Karpas-422 (cell line): ENCODE measurements at regions not wholly inside any gene's neighbourhood (a gene's known extent, or its start where the extent isn't known, plus 50 kb on each side); places are given as distances from the start of the nearest gene placed in this dataset.
"Not testable (repeated sequence)": the region's sequence is repeated elsewhere in the genome, so short reads cannot be mapped to it uniquely, and the experiment has no call there.

Experiments used
- DNase-seq: peaks from one replicate; pipeline ENCODE4 v3.0.0-alpha.2; 2015
- H2AFZ ChIP-seq: fragments of 200-600 bp; sonication (generic); 2 replicates; pipeline ENCODE4 v1.6.1; 2014; ENCODE audit warnings: antibody characterized with exemption, low read length, mixed read lengths
- H3K27ac ChIP-seq: fragments of 200-600 bp; sonication (generic); 2 replicates; pipeline ENCODE4 v1.5.1; 2014; ENCODE audit warnings: mild to moderate bottlenecking, low read length, moderate library complexity
- H3K27me3 ChIP-seq: fragments of 200-600 bp; sonication (generic); 2 replicates; pipeline ENCODE4 v1.6.1; 2014; ENCODE audit warnings: low read length, mixed read lengths
- H3K36me3 ChIP-seq: fragments of 200-600 bp; sonication (generic); 2 replicates; pipeline ENCODE4 v1.6.1; 2014; ENCODE audit warnings: low read length, mixed read lengths; ENCODE audit not compliant: insufficient read depth
- H3K4me1 ChIP-seq: fragments of 200-600 bp; sonication (generic); 2 replicates; pipeline ENCODE4 v1.6.1; 2014; ENCODE audit warnings: mild to moderate bottlenecking, low read length, mixed read lengths
- H3K4me2 ChIP-seq: fragments of 200-600 bp; sonication (generic); 2 replicates; pipeline ENCODE4 v1.6.1; 2014; ENCODE audit warnings: low read length, low read depth, mild to moderate bottlenecking; ENCODE audit not compliant: poor library complexity, severe bottlenecking
- H3K4me3 ChIP-seq: fragments of 200-600 bp; sonication (generic); 2 replicates; pipeline ENCODE4 v1.5.1; 2014; ENCODE audit warnings: mild to moderate bottlenecking, antibody characterized with exemption, low read length, mixed read lengths
- H3K79me2 ChIP-seq: fragments of 200-600 bp; sonication (generic); 2 replicates; pipeline ENCODE4 v1.6.1; 2014; ENCODE audit warnings: mild to moderate bottlenecking, low read length, mixed read lengths
- H3K9ac ChIP-seq: fragments of 200-600 bp; sonication (generic); 2 replicates; pipeline ENCODE4 v1.6.0; 2014; ENCODE audit warnings: low read length
- H3K9me2 ChIP-seq: fragments of 200-600 bp; sonication (generic), shearing (Covaris generic); replicated peaks from 2 replicates; pipeline ENCODE4 v1.6.0; 2014; ENCODE audit warnings: mild to moderate bottlenecking, low read length, moderate library complexity; ENCODE audit not compliant: insufficient read depth
- H3K9me3 ChIP-seq: fragments of 300-700, 200-600 bp; sonication (generic); 2 replicates; pipeline ENCODE4 v1.6.1; 2014; ENCODE audit warnings: low read length, mixed read lengths
- H4K20me1 ChIP-seq: fragments of 200-600 bp; sonication (generic); 2 replicates; pipeline ENCODE4 v1.6.1; 2014; ENCODE audit warnings: mild to moderate bottlenecking, antibody characterized with exemption, low read length, low read depth; ENCODE audit not compliant: insufficient read depth

DNA sequence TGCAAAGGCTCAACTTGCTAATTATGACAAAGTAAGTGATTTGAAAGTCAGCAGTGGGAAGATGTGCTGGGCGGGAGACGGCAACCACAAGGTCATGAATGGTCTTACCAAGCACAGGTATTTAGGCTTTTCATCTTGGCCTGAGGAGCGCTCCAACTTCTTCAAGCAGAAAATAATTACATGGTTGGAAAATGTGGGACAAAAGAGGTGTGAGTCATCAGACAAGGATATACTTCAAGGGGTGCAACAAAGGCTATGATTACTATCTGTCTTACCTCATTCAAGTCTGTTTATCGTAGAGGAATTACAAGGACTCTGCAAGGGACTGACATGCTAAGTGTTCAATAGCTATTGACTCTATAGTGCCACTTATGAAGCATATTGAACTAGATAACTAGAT lies 2005.7 kb downstream of the MRPL39 start:
- no peak overlapping the region for H3K4me2 ChIP-seq
- H2AFZ ChIP-seq = no peak overlapping the region
- no peak overlapping the region for H3K27ac ChIP-seq
- no peak overlapping the region for H3K9ac ChIP-seq
- H3K27me3 ChIP-seq = no peaks in the 10 kb centered on the region
- DNase-seq = no peak
- H3K9me2 ChIP-seq = no peaks in the 10 kb centered on the region
- peaks cover 53% of the 10 kb centered on the region for H3K9me3 ChIP-seq
- no peaks in the 10 kb centered on the region for H4K20me1 ChIP-seq
- H3K79me2 ChIP-seq = no peaks in the 10 kb centered on the region
- no peaks in the 10 kb centered on the region for H3K4me1 ChIP-seq
- H3K4me3 ChIP-seq = no peak overlapping the region
- no peaks in the 10 kb centered on the region for H3K36me3 ChIP-seq

DNA sequence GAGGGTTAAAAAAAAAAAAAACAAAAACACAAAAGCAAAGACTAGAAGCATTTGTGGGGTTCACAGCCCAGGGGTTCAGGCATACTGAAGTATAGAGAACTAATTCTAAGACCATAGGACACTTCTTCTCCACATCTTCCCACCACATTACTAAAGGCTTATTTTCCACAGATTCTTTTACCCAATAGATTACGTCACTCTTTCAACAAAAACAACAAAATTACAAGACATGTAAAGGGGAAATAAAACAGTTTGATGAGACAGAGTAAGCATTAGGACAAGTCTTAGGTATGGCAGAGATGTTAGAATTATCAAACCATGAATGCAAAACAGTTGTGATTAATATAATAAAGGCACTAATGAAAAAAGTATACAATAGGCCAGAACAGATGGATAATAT lies 2013.7 kb downstream of the MRPL39 start:
- Histone ChIP-seq H3K9me3 (peaks cover 45% of the 10 kb centered on the region), H3K9me2 (no peaks in the 10 kb centered on the region), H3K27ac (no peak overlapping the region), H3K9ac (no peak overlapping the region), H4K20me1 (no peaks in the 10 kb centered on the region), H3K79me2 (no peaks in the 10 kb centered on the region), H3K4me1 (no peaks in the 10 kb centered on the region), H3K4me3 (no peak overlapping the region), H3K36me3 (no peaks in the 10 kb centered on the region), H3K4me2 (no peak overlapping the region), H3K27me3 (no peaks in the 10 kb centered on the region), H2AFZ (no peak overlapping the region)
- no peak for DNase-seq

DNA sequence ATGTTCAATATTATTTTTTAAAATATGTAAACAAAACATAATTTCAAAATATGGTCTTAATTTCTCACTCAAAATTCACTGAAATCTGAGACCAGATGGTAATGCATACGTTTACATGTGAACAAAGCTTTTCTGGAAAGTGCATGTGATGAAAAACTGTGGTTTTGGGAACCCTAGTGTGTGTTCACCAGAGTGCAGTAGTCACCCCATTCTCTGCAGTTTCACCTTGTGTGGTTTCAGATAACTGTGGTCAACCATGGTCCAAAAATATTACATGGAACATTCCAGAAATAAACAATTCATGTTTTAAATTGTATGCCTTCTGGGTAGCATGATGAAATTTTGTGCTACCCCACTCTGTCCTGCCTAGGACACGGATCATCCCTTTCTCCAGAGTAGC lies 2021.9 kb downstream of the MRPL39 start:
- H3K27ac ChIP-seq = no peak overlapping the region
- no peaks in the 10 kb centered on the region for H3K4me1 ChIP-seq
- H3K9me3 ChIP-seq = peaks cover 28% of the 10 kb centered on the region
- DNase-seq = no peak
- H3K79me2 ChIP-seq = no peaks in the 10 kb centered on the region
- H4K20me1 ChIP-seq = no peaks in the 10 kb centered on the region
- H3K27me3 ChIP-seq = no peaks in the 10 kb centered on the region
- H2AFZ ChIP-seq = no peak overlapping the region
- H3K9me2 ChIP-seq = no peaks in the 10 kb centered on the region
- no peak overlapping the region for H3K4me3 ChIP-seq
- H3K36me3 ChIP-seq = no peaks in the 10 kb centered on the region; the same call in 1 of the 2 replicates
- no peak overlapping the region for H3K4me2 ChIP-seq
- no peak overlapping the region for H3K9ac ChIP-seq

DNA sequence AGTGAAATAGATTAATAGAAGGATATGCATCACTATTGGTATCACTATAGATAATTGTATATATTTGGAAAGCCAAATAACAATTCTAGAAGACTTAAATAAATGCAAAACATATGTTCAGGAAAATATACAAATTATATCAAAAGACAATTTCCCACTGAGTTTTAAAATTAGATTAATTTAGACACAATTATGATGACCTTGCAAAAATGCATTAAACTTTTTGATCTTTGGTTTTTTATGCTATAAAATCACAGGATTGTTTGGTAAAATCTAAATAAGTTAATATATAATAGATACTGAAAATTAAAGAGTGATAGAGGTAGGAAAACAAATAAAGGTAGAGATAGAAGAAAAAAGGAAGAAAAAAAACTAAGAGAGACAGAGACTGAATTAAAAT lies 2027.7 kb downstream of the MRPL39 start:
- Histone ChIP-seq H2AFZ (no peak overlapping the region), H3K9ac (no peak overlapping the region), H3K4me1 (no peaks in the 10 kb centered on the region), H3K36me3 (no peaks in the 10 kb centered on the region), H3K27me3 (no peaks in the 10 kb centered on the region), H3K27ac (no peak overlapping the region), H3K9me3 (peaks cover 18% of the 10 kb centered on the region), H3K4me3 (no peak overlapping the region), H3K4me2 (no peak overlapping the region), H3K9me2 (no peaks in the 10 kb centered on the region), H3K79me2 (no peaks in the 10 kb centered on the region), H4K20me1 (no peaks in the 10 kb centered on the region)
- DNase-seq = no peak

DNA sequence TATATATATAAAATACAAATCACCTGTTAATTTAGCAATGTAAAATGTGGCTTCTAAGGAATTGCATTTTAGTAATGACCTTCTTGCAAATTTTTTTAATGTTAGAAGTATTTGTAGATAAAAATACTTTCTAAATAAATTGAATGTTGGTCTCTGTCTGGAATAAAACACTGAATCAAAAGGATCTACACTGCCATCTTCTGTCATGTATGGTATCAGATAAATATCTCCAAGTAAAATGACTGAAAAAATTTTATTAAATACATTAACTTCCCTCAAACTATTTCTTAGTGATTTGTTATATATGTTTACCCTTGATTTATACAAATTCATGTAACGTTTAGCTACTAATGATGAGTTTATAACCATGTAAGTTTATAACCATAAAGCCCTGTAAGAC lies 2029.3 kb downstream of the MRPL39 start:
- no peak overlapping the region for H3K27ac ChIP-seq
- H3K27me3 ChIP-seq = no peaks in the 10 kb centered on the region
- no peaks in the 10 kb centered on the region for H3K36me3 ChIP-seq
- no peak overlapping the region for H3K4me3 ChIP-seq
- no peaks in the 10 kb centered on the region for H3K79me2 ChIP-seq
- no peaks in the 10 kb centered on the region for H3K9me2 ChIP-seq
- H3K9ac ChIP-seq = no peak overlapping the region
- no peak overlapping the region for H2AFZ ChIP-seq
- no peak overlapping the region for H3K4me2 ChIP-seq
- H3K9me3 ChIP-seq = peaks cover 23% of the 10 kb centered on the region
- no peak for DNase-seq
- H3K4me1 ChIP-seq = no peaks in the 10 kb centered on the region
- no peaks in the 10 kb centered on the region for H4K20me1 ChIP-seq

DNA sequence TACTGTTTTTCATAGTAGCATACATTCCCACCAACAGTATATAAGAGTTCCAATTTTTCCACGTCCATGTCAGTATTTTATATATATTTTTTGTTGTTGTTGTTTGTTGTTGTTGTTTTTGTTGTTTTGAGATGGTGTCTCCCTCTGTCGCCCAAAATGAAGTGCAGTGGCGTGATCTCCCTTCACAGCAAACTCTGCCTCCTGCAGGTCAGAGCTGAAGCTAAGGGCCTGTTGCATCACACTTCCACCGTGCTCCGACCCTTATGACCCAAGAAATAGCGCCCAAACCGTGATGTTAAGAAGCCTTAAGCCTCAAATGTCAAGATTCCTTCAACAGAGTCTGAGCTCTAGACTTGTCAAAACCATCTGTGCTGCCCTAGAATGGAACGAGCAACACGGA lies 2032.3 kb downstream of the MRPL39 start:
- Histone ChIP-seq H3K9me2 (no peaks in the 10 kb centered on the region), H3K4me1 (no peaks in the 10 kb centered on the region), H3K27ac (no peak overlapping the region), H3K9ac (no peak overlapping the region), H3K4me3 (no peak overlapping the region), H3K9me3 (peaks cover 38% of the 10 kb centered on the region), H4K20me1 (no peaks in the 10 kb centered on the region), H3K4me2 (no peak overlapping the region), H3K36me3 (no peaks in the 10 kb centered on the region), H2AFZ (no peak overlapping the region), H3K79me2 (no peaks in the 10 kb centered on the region), H3K27me3 (no peaks in the 10 kb centered on the region)
- DNase-seq = no peak

DNA sequence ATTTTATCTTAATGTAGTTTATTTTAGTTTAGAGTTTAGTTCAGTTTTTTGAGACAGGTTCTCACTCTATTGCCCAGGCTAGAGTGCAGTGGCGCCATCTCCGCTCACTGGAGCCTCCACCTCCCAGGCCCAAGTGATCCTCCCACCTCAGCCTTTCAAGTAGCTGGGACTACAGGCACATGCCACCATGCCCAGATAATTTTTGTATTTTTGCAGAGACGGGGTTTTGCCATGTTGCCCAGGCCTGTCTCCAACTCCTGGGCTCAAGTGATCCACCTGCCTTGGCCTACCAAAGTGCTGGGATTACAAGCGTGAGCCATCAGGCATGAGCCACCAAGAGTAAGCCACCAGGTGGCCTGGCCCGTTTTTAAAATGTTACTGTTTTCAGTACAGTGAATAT lies 2058.4 kb downstream of the MRPL39 start:
- H4K20me1 ChIP-seq, H3K9ac ChIP-seq, H3K79me2 ChIP-seq, DNase-seq, H3K4me3 ChIP-seq, H3K4me2 ChIP-seq, H3K36me3 ChIP-seq, H3K27ac ChIP-seq, H3K4me1 ChIP-seq, H2AFZ ChIP-seq, H3K27me3 ChIP-seq, H3K9me2 ChIP-seq: not testable (repeated sequence)
- peaks cover 24% of the 10 kb centered on the region for H3K9me3 ChIP-seq

DNA sequence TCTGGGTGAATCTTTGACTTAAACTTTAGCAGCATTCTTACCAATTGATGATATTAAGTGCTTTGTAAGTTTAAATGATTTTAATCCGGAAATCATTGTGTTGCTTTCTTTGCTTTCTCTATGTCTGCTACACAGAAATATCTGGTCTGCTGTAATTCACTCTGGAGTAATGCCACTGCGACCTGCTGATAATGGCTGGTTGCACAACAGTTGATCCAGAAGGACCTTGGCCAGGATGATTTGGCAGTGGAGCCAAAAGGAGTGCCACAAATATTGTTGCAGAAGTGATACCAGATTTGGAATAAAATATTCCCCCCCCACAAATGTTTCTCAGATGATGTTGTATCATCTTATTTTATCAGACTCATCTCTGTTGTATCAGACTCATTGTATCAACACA lies 2063.9 kb downstream of the MRPL39 start:
- no peaks in the 10 kb centered on the region for H4K20me1 ChIP-seq
- H3K4me2 ChIP-seq = no peak overlapping the region
- peaks cover 33% of the 10 kb centered on the region for H3K9me3 ChIP-seq
- no peaks in the 10 kb centered on the region for H3K4me1 ChIP-seq
- H3K27me3 ChIP-seq = no peaks in the 10 kb centered on the region
- H3K9me2 ChIP-seq = no peaks in the 10 kb centered on the region
- no peak overlapping the region for H2AFZ ChIP-seq
- DNase-seq = no peak
- H3K36me3 ChIP-seq = no peaks in the 10 kb centered on the region
- no peak overlapping the region for H3K9ac ChIP-seq
- no peak overlapping the region for H3K4me3 ChIP-seq
- no peak overlapping the region for H3K27ac ChIP-seq
- H3K79me2 ChIP-seq = no peaks in the 10 kb centered on the region

DNA sequence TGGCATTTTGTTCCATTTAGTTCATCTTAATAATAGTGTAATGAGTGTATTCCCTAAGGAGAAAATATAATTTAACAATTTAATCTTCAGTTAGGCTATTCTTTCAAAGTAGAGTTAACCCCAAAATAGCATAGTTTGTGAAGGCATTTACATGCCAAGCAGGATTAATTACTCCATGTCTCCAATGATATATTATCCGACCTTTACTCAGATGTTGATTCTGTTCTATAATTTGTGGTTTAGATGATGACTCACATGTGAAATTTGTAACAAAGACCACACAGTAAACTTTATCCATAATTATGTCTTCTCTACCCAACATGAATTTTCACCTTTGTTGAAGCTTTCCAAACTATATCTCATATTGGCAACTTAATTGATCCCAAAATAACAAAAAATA lies 2065.2 kb downstream of the MRPL39 start:
- H3K36me3 ChIP-seq = no peaks in the 10 kb centered on the region
- no peaks in the 10 kb centered on the region for H3K79me2 ChIP-seq
- H3K4me2 ChIP-seq = no peak overlapping the region
- no peak overlapping the region for H3K4me3 ChIP-seq
- H4K20me1 ChIP-seq = no peaks in the 10 kb centered on the region
- no peaks in the 10 kb centered on the region for H3K4me1 ChIP-seq
- no peak overlapping the region for H2AFZ ChIP-seq
- DNase-seq = no peak
- no peaks in the 10 kb centered on the region for H3K9me2 ChIP-seq
- no peak overlapping the region for H3K9ac ChIP-seq
- peaks cover 34% of the 10 kb centered on the region for H3K9me3 ChIP-seq
- no peaks in the 10 kb centered on the region for H3K27me3 ChIP-seq
- no peak overlapping the region for H3K27ac ChIP-seq
